Endothelial cell of umbilical vein (primary cell): ENCODE measurements at regions not wholly inside any gene's neighbourhood (a gene's known extent, or its start where the extent isn't known, plus 50 kb on each side); places are given as distances from the start of the nearest gene placed in this dataset.

Experiments
- BruUV-seq: library from RNA; stranded (reverse); fragments of 400-500 nt; replicated peaks from 2 replicates; lab custom pipeline; 2021; lab: Mats Ljungman, UMichigan
- CTCF ChIA-PET: fragments of 300-600, 350-600 bp; sonication (Branson Sonifier 250); formaldehyde crosslinking; loops from one replicate; lab custom pipeline; 2021; ENCODE audit warnings: antibody characterized with exemption, inconsistent platforms; lab: Charles Lee
- POLR2A ChIA-PET: fragments of 300-600, 350-600 bp; sonication (Branson Sonifier 250); formaldehyde crosslinking; loops from one replicate; lab custom pipeline; 2021; ENCODE audit warnings: antibody characterized with exemption, inconsistent platforms; lab: Charles Lee
- DNase-seq: peaks from one replicate; pipeline ENCODE4 v3.0.0-alpha.2; 2011; ENCODE audit warnings: low read depth, low spot score
- FAIRE-seq: peaks from 2 replicates; lab custom pipeline; 2011; peaks lifted over from hg19 to GRCh38; lab: Jason Lieb, UNC
- H2AFZ ChIP-seq: 2 replicates; pipeline ENCODE4 v1.6.0; 2012; ENCODE audit warnings: low read depth, low read length, control low read depth, inconsistent platforms
- H3K27ac ChIP-seq: 2 replicates; pipeline ENCODE4 v1.5.1; 2011; ENCODE audit warnings: low read depth, mild to moderate bottlenecking, control low read depth, low read length, moderate library complexity; ENCODE audit not compliant: insufficient read depth
- H3K27me3 ChIP-seq, 2 experiments: 2 replicates each; pipeline versions ENCODE4 v1.6.0 to v1.6.1; 2011; ENCODE audit warnings: low read length in 2 of 2, mixed read lengths in 1 of 2; ENCODE audit not compliant: control insufficient read depth in 2 of 2, insufficient read depth in 2 of 2
- H3K36me3 ChIP-seq, 2 experiments: 2 replicates in 1 of 2; 3 replicates in 1 of 2; pipeline ENCODE4 v1.5.1; 2011; ENCODE audit warnings: low read length in 2 of 2, mild to moderate bottlenecking in 1 of 2, moderate library complexity in 1 of 2; ENCODE audit not compliant: control insufficient read depth in 2 of 2, insufficient read depth in 2 of 2; ENCODE audit errors: extremely low read depth in 1 of 2
- H3K4me1 ChIP-seq: 3 replicates; pipeline ENCODE4 v1.5.1; 2011; ENCODE audit warnings: mild to moderate bottlenecking, low read length; ENCODE audit not compliant: control insufficient read depth, insufficient read depth; ENCODE audit errors: extremely low read depth
- H3K4me2 ChIP-seq: 2 replicates; pipeline ENCODE4 v1.6.1; 2011; ENCODE audit warnings: low read length, control low read depth, mixed read lengths; ENCODE audit not compliant: insufficient read depth
- H3K4me3 ChIP-seq, 3 experiments: fragments of 200-600 bp in 1 of 3; sonication (generic), shearing (Covaris generic) in 1 of 3; replicated peaks in 1 of 3; 2 replicates each; pipeline ENCODE4 v1.5.1; 2011 to 2016; ENCODE audit warnings: control low read depth in 3 of 3, low read length in 3 of 3, mild to moderate bottlenecking in 2 of 3, inconsistent platforms in 1 of 3, low read depth in 1 of 3, moderate library complexity in 1 of 3; ENCODE audit not compliant: insufficient read depth in 1 of 3
- H3K79me2 ChIP-seq: 2 replicates; pipeline ENCODE4 v1.6.0; 2012; ENCODE audit warnings: low read length, inconsistent platforms; ENCODE audit not compliant: control insufficient read depth, insufficient read depth
- H3K9ac ChIP-seq: replicated peaks from 2 replicates; pipeline ENCODE3; 2011; ENCODE audit warnings: low read length, control low read depth; ENCODE audit not compliant: insufficient read depth; ENCODE audit errors: extremely low read depth
- H3K9me1 ChIP-seq: replicated peaks from 3 replicates; pipeline ENCODE4 v1.6.0; 2011; ENCODE audit warnings: mild to moderate bottlenecking, low read length; ENCODE audit not compliant: control insufficient read depth, insufficient read depth; ENCODE audit errors: extremely low read depth
- H3K9me3 ChIP-seq: replicated peaks from 2 replicates; pipeline ENCODE4 v1.5.1; 2012; ENCODE audit warnings: low read length, inconsistent platforms; ENCODE audit not compliant: control insufficient read depth, insufficient read depth
- H4K20me1 ChIP-seq: replicated peaks from 2 replicates; pipeline ENCODE3; 2011; ENCODE audit warnings: mild to moderate bottlenecking, low read length; ENCODE audit not compliant: control insufficient read depth, insufficient read depth; ENCODE audit errors: extremely low read depth
- EZH2 ChIP-seq: IDR thresholded peaks from 2 replicates; pipeline ENCODE4 v1.6.1; 2012; ENCODE audit warnings: borderline replicate concordance, low read depth, mild to moderate bottlenecking, moderate library complexity, low read length, inconsistent platforms; ENCODE audit not compliant: severe bottlenecking
- FOS ChIP-seq: IDR thresholded peaks from 2 replicates; pipeline ENCODE4 v1.6.1; 2011; ENCODE audit warnings: mild to moderate bottlenecking, low read length, moderate library complexity, borderline replicate concordance; ENCODE audit not compliant: insufficient read depth
- GATA2 ChIP-seq: IDR thresholded peaks from 2 replicates; pipeline ENCODE4 v1.7.0; 2011; ENCODE audit warnings: low read depth, mild to moderate bottlenecking, moderate library complexity, mixed read lengths, low read length; ENCODE audit not compliant: insufficient read length, insufficient read depth
- JUN ChIP-seq: IDR thresholded peaks from 2 replicates; pipeline ENCODE4 v1.6.1; 2011; ENCODE audit warnings: borderline replicate concordance, low read depth; ENCODE audit not compliant: insufficient read length, insufficient read depth
- MYC ChIP-seq: IDR thresholded peaks from one replicate; pipeline ENCODE4 v1.6.1; 2011; ENCODE audit warnings: mild to moderate bottlenecking, low read depth, low read length
- POLR2A ChIP-seq: IDR thresholded peaks from 2 replicates; pipeline ENCODE4 v1.6.1; 2012; ENCODE audit warnings: low read depth, mild to moderate bottlenecking, control low read depth, low read length
- POLR2AphosphoS5 ChIP-seq: IDR thresholded peaks from 2 replicates; pipeline ENCODE4 v1.6.1; 2012; ENCODE audit warnings: low read depth, mild to moderate bottlenecking, control low read depth, low read length, moderate library complexity; ENCODE audit not compliant: insufficient read depth
- dilution Hi-C: fragments of 300-500 bp; cut with MboI; formaldehyde crosslinking; loops from one replicate; pipeline ENCODE4 v1.15.0; 2019; ENCODE audit warnings: low sequenced_read_pairs; ENCODE audit not compliant: extremely low pct_ligation_motif_present
- intact Hi-C: fragments of 100-400 bp; cut with micrococcal nuclease; formaldehyde crosslinking; loops from one replicate; pipeline ENCODE4 v1.10.0; 2022
- TF ChIP-seq, protein P1 (sequence below): IDR thresholded peaks from 2 replicates; pipeline ENCODE4 v1.6.1; 2011; ENCODE audit not compliant: insufficient read depth, insufficient read length
- TF ChIP-seq, protein P2 (sequence below), 2 donors: IDR thresholded peaks; 1 replicate in 1 of 2; 2 replicates in 1 of 2; pipeline ENCODE4 v1.5.1; 2011; ENCODE audit warnings: low read length in 2 of 2, mild to moderate bottlenecking in 2 of 2, moderate library complexity in 2 of 2, control low read depth in 1 of 2, inconsistent platforms in 1 of 2, low read depth in 1 of 2; ENCODE audit not compliant: insufficient read depth in 1 of 2; ENCODE audit errors: extremely low read depth in 1 of 2

DNA sequence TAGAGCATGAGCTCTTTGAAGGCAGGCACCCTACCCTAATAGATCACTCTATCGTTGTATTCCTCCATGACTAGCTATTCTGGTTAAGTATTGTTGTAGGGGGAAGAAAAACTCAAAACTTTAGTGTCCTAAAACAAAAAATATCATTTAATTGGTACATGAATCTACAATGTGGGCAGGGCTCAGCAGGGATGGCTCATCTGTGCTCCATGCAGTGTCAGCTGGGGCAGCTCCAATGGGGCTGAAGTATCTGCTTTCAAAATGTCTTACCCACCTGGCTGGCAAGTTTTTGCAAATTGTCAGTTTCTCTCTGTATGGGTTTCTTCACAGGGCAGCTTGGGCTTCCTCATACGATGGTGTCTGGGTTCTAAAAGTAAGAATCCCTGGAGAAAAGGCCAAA is 83.2 kb upstream of the ITGA6 start:
- Histone ChIP-seq H3K9ac (no peak overlapping the region), H3K79me2 (no peaks in the 10 kb centered on the region), H3K27me3 (no peaks in the 10 kb centered on the region), H3K4me1 (peaks cover 2% of the 10 kb centered on the region), H3K4me2 (no peak overlapping the region), H3K4me3 (no peak overlapping the region), H3K27ac (no peak overlapping the region), H3K9me1 (no peaks in the 10 kb centered on the region), H3K36me3 (no peaks in the 10 kb centered on the region), H4K20me1 (no peaks in the 10 kb centered on the region), H2AFZ (no peak overlapping the region), H3K9me3 (no peaks in the 10 kb centered on the region)
- dilution Hi-C loops, result no loop called here
- BruUV-seq, result no TSS peak
- POLR2A ChIA-PET, result no interaction called here
- TF ChIP-seq GATA2 (no peak), EZH2 (no peak), FOS (no peak), MYC (no peak), POLR2AphosphoS5 (no peak), POLR2A (no peak), JUN (no peak)
- TF ChIP-seq, protein P1, sequence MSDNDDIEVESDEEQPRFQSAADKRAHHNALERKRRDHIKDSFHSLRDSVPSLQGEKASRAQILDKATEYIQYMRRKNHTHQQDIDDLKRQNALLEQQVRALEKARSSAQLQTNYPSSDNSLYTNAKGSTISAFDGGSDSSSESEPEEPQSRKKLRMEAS, result no peak
- TF ChIP-seq, protein P2, sequence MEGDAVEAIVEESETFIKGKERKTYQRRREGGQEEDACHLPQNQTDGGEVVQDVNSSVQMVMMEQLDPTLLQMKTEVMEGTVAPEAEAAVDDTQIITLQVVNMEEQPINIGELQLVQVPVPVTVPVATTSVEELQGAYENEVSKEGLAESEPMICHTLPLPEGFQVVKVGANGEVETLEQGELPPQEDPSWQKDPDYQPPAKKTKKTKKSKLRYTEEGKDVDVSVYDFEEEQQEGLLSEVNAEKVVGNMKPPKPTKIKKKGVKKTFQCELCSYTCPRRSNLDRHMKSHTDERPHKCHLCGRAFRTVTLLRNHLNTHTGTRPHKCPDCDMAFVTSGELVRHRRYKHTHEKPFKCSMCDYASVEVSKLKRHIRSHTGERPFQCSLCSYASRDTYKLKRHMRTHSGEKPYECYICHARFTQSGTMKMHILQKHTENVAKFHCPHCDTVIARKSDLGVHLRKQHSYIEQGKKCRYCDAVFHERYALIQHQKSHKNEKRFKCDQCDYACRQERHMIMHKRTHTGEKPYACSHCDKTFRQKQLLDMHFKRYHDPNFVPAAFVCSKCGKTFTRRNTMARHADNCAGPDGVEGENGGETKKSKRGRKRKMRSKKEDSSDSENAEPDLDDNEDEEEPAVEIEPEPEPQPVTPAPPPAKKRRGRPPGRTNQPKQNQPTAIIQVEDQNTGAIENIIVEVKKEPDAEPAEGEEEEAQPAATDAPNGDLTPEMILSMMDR (IDR thresholded peaks at IDR 0.05; ENCODE audit: extremely low read depth in 1 of 2, insufficient read depth in 1 of 2, low read depth in 1 of 2, low read length in 2 of 2), result no peak
- FAIRE-seq, result no peak
- DNase-seq, result no peak
- CTCF ChIA-PET, result interaction anchor here (1.6 kb wide), 1 partner anchor 13 kb away, joined by 3 read pairs; no protein-coding TSS in a partner anchor
- intact Hi-C loops, result no loop called here
